ENCODE measurements at regions not wholly inside any gene's neighbourhood (a gene's known extent, or its start where the extent isn't known, plus 50 kb on each side); places are given as distances from the start of the nearest gene placed in this dataset.

DNA sequence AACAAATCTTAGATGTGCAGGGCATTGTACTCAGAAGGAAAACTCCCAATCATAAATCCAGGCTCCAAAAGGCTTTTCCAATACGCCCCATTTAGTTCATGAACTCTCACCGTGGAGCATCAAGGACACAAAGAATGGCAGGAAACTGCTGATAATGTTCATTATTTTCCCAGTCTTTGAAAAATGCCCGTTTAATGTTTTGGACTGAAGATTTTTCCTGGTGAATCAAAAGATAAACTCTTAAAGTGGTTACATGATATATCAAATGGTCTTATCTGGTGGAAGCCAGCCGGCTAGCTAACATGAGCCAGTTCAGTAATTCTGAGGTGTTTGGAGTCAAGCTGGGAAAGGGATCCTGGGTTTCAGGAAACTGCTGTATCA is 62.1 kb upstream of the AP1S2 start:
- H3K9me3 ChIP-seq (ENCODE audit: control insufficient read depth, low read depth, low read length), result no peaks in the 10 kb centered on the region
- dilution Hi-C loops (cut with MboI; ENCODE audit: extremely low pct_ligation_motif_present, low sequenced_read_pairs), result no loop called here
- H3K9me1 ChIP-seq (ENCODE audit: control insufficient read depth, extremely low read depth, insufficient read depth, low read length), result no peaks in the 10 kb centered on the region
- no peaks in the 10 kb centered on the region for H3K4me1 ChIP-seq (ENCODE audit: control insufficient read depth, extremely low read depth, insufficient read depth, low read length)
- H3K79me2 ChIP-seq (ENCODE audit: control insufficient read depth, insufficient read depth, low read length), result no peaks in the 10 kb centered on the region
- TF ChIP-seq EZH2 (IDR thresholded peaks at IDR 0.05; ENCODE audit: low read length), result no peak
- TF ChIP-seq, protein P1, sequence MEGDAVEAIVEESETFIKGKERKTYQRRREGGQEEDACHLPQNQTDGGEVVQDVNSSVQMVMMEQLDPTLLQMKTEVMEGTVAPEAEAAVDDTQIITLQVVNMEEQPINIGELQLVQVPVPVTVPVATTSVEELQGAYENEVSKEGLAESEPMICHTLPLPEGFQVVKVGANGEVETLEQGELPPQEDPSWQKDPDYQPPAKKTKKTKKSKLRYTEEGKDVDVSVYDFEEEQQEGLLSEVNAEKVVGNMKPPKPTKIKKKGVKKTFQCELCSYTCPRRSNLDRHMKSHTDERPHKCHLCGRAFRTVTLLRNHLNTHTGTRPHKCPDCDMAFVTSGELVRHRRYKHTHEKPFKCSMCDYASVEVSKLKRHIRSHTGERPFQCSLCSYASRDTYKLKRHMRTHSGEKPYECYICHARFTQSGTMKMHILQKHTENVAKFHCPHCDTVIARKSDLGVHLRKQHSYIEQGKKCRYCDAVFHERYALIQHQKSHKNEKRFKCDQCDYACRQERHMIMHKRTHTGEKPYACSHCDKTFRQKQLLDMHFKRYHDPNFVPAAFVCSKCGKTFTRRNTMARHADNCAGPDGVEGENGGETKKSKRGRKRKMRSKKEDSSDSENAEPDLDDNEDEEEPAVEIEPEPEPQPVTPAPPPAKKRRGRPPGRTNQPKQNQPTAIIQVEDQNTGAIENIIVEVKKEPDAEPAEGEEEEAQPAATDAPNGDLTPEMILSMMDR (optimal IDR thresholded peaks at IDR 0.05 in 1 of 3, IDR thresholded peaks at IDR 0.05 in 1 of 3, conservative IDR thresholded peaks at IDR 0.05 in 1 of 3; ENCODE audit: extremely low read depth in 1 of 3, insufficient read depth in 2 of 3, low read length in 3 of 3), result no peak
- H2AFZ ChIP-seq (ENCODE audit: control insufficient read depth, low read length), result no peak overlapping the region
- no peak overlapping the region for H3K27ac ChIP-seq (ENCODE audit: control insufficient read depth, insufficient read depth, low read length)
- no peak overlapping the region for H3K9ac ChIP-seq (ENCODE audit: control insufficient read depth, extremely low read depth, insufficient read depth, low read length)
- no peak overlapping the region for H3K4me2 ChIP-seq (ENCODE audit: control insufficient read depth, extremely low read depth, insufficient read depth, low read depth, low read length)
- no peak overlapping the region for H3K4me3 ChIP-seq (ENCODE audit: control insufficient read depth in 2 of 3, extremely low read depth in 1 of 3, insufficient read depth in 2 of 3, low read depth in 1 of 3, low read length in 3 of 3)
- no peaks in the 10 kb centered on the region for H4K20me1 ChIP-seq (ENCODE audit: control insufficient read depth, extremely low read depth, insufficient read depth, low read length)
- H3K27me3 ChIP-seq (ENCODE audit: control insufficient read depth, extremely low read depth, insufficient read depth, low read length), result peaks cover 3% of the 10 kb centered on the region
- FAIRE-seq, result no peak
- no peaks in the 10 kb centered on the region for H3K36me3 ChIP-seq (ENCODE audit: control insufficient read depth in 2 of 2, extremely low read depth in 1 of 2, insufficient read depth in 2 of 2, low read length in 2 of 2)
- DNase-seq (ENCODE audit: low read depth, low spot score), result no peak

DNA sequence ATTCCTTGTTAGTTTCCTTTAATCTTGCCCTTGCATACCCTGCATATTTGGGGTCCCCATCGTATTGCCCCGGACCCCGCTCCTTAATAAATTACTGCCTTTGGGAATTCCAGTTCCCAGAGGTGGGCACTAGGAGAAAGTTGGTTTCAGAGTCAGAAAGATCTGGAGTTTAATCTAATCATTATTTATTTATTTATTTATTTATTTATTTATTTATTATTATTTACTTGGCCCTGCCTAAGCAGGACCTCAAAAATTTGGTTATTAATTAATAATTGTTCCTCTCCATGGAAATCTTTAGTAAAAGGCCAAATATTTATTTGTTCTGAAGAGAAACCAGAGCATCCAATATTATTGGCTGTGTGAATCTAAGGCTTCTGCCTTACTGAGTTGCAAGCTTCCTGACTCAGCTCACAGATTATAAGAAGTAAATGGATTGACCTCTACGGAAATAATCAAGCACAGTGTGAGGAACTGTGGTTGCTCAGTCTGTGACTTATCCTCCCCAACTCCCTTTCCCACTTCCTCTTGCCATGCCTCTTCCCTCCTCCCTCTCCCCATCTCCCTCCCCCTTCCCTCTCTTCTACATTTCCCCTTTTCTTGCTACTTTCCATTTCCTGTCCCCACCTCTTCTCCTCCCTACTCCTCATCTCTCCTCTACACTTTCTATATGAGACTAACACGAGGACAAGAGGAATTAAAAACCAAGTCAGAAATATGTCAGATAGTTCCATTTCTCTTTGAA is 61.5 kb upstream of the AP1S2 start:
- Histone ChIP-seq H3K4me2 (ENCODE audit: control insufficient read depth, extremely low read depth, insufficient read depth, low read depth, low read length) (no peak overlapping the region), H3K79me2 (ENCODE audit: control insufficient read depth, insufficient read depth, low read length) (no peaks in the 10 kb centered on the region), H3K36me3 (ENCODE audit: control insufficient read depth in 2 of 2, extremely low read depth in 1 of 2, insufficient read depth in 2 of 2, low read length in 2 of 2) (no peaks in the 10 kb centered on the region), H3K27ac (ENCODE audit: control insufficient read depth, insufficient read depth, low read length) (no peak overlapping the region), H3K4me1 (ENCODE audit: control insufficient read depth, extremely low read depth, insufficient read depth, low read length) (no peaks in the 10 kb centered on the region), H3K9me3 (ENCODE audit: control insufficient read depth, low read depth, low read length) (no peaks in the 10 kb centered on the region), H3K9me1 (ENCODE audit: control insufficient read depth, extremely low read depth, insufficient read depth, low read length) (no peaks in the 10 kb centered on the region), H3K4me3 (ENCODE audit: control insufficient read depth in 2 of 3, extremely low read depth in 1 of 3, insufficient read depth in 2 of 3, low read depth in 1 of 3, low read length in 3 of 3) (no peak overlapping the region), H2AFZ (ENCODE audit: control insufficient read depth, low read length) (no peak overlapping the region), H3K27me3 (ENCODE audit: control insufficient read depth, extremely low read depth, insufficient read depth, low read length) (peaks cover 3% of the 10 kb centered on the region), H3K9ac (ENCODE audit: control insufficient read depth, extremely low read depth, insufficient read depth, low read length) (no peak overlapping the region), H4K20me1 (ENCODE audit: control insufficient read depth, extremely low read depth, insufficient read depth, low read length) (no peaks in the 10 kb centered on the region)
- dilution Hi-C loops (cut with MboI; ENCODE audit: extremely low pct_ligation_motif_present, low sequenced_read_pairs), result no loop called here
- DNase-seq (ENCODE audit: low read depth, low spot score), result no peak
- TF ChIP-seq, protein P1 (optimal IDR thresholded peaks at IDR 0.05 in 1 of 3, IDR thresholded peaks at IDR 0.05 in 1 of 3, conservative IDR thresholded peaks at IDR 0.05 in 1 of 3; ENCODE audit: extremely low read depth in 1 of 3, insufficient read depth in 2 of 3, low read length in 3 of 3), result no peak
- TF ChIP-seq EZH2 (IDR thresholded peaks at IDR 0.05; ENCODE audit: low read length), result no peak
- no peak for FAIRE-seq

Measured in keratinocyte (primary cell).